GM21447 (cell line): ENCODE measurements at regions not wholly inside any gene's neighbourhood (a gene's known extent, or its start where the extent isn't known, plus 50 kb on each side); places are given as distances from the start of the nearest gene placed in this dataset.

Experiments
- ATAC-seq: cut with Tn5 transposase; IDR thresholded peaks from one replicate; pipeline ENCODE4 v1.9.1; 2021; ENCODE audit not compliant: unreplicated experiment

GRCh38 chr21:24183077-24183476 is 1424.2 kb downstream of the MRPL39 start:
- ATAC-seq: no peak

DNA sequence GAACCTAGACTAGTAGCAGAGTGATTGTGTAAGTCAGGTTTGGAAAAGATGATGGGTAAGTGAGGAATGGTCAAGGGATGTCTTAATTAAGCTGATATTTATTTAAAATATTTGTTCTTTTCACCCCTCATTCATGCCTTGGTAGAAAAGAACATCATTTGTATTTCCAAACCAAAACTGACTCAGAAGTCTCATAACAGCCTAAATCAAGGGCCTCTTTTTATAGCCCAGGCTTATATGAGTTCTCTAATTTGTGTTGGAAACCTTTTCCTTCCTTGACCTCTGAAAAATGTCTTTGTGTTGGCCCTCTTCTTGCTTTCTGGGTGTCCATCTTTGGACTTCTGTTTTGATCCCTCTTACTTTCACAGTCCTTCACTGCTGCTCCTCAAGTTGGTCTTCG is 1428.2 kb downstream of the MRPL39 start:
- no peak for ATAC-seq

DNA sequence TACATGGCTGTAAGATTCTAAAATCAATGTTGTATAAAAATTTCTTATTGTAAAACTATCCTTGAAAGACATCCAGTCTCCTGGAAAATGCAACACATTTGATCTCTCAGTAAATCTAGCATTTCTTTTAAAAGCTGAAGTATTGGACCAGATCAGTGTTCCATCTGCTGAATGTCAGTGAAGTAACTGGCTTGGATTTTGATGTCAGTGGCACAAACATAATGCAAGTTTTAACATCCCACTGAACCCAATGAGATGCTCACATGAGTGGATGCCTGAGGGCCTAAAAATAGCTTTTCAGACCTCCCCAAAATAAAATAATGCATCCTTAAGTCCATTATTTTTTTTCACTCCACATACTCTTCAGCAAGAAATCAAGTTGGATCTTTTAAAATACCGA is 1432.2 kb downstream of the MRPL39 start:
- ATAC-seq: no peak

DNA sequence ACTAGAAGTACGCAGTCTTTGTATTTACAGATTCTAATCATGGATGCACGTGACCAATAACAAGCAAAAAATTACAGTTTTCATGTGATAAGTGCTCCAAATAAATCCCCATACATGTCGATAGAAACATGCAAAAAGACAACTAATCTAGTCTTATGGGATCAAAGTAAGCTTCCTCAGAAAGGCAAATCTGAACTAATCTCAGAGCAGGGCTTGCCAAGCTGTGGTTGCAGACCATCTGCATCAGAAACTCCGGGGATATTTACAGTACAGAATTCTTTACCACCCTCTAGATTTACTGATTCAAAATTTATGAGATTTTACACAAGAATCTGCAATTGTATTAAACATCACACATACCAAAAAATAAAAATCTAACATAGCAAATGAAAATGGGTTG is 1435.5 kb downstream of the MRPL39 start:
- no peak for ATAC-seq

GRCh38 chr21:24163539-24163938 is 1443.7 kb downstream of the MRPL39 start:
- ATAC-seq: no peak

DNA sequence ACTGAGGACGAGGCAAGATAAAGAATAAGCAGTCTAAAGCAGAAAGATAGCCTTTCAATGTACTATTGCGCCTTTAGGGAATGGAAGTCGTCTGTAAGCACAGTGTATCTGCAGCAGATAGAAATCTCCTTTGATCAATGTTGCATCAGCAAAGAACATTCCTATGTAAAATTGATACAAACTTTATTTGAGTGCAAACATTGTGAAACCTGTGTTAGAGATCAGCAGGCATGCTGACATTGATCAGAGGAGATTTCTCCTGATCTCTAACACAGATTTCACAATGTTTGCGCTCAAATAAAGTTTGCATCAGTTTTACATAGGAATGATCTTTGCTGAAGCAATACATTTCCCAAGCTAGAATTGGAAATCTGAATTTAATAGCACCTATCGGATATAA is 1446.8 kb downstream of the MRPL39 start:
- no peak for ATAC-seq

GRCh38 chr21:24153137-24153536 is 1454.1 kb downstream of the MRPL39 start:
- no peak for ATAC-seq

DNA sequence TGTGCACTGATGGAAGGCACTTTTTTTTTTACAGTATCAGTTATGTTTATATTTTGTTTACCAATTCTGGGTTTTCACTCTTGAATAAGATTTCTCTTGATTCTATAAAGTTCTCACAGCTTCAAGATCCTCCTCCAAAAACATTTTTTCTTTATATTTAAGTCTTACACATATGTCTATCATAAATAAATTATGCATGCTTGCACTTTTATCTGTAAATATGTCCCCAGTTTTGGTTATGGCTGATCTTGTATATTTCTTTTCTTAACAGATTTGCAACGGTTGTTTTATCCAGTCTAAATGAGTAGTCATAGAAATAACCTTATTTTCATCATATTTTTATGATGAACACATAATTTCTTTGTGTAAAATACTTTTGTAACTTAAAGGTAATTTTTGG is 1456.5 kb downstream of the MRPL39 start:
- ATAC-seq: no peak

DNA sequence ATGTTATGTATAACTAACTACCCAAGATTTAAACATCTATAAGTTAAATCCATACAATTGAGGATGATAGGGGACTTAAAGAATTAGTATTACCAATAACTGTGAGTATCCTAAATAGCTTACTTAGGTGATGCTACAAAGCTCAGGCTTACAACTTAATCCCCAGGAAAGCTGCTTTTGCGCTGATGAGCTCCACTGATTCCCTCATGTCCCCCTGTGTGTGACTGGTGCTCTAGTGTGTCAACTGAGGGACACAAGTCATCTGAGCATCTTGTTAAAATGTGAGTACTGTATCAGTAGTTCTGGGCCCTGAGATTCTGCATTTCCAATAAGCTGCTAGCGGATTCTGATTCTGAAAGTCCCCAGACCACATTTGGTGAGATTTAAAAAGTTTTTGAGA is 1458.8 kb downstream of the MRPL39 start:
- no peak for ATAC-seq

GRCh38 chr21:24147674-24148073 is 1459.6 kb downstream of the MRPL39 start:
- ATAC-seq: no peak

DNA sequence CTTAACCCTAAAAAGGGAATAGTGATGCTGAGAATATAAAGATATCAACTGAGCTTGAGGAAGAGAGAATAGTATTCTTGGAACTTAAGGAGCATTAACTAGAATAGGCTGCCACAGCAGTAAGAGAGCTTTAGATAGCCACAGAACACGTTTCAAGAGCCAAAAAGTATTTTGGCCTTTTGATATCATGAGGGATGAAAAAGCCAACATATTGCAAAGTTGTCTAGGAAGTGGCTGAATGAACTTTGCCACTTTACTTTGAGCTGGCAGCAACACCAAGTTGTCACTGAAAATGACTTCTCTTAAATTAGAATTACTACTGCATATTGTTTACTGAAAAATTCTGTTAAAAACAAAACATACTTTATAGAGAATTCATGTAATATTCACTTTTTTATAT is 1476.2 kb downstream of the MRPL39 start:
- ATAC-seq: no peak

GRCh38 chr21:24127651-24128050 is 1479.6 kb downstream of the MRPL39 start:
- ATAC-seq: no peak

GRCh38 chr21:24123785-24124184 is 1483.5 kb downstream of the MRPL39 start:
- ATAC-seq: no peak

- no peak for ATAC-seq
Observed at GRCh38 chr21:24118738-24119459, 1488.4 kb downstream of the MRPL39 start.

DNA sequence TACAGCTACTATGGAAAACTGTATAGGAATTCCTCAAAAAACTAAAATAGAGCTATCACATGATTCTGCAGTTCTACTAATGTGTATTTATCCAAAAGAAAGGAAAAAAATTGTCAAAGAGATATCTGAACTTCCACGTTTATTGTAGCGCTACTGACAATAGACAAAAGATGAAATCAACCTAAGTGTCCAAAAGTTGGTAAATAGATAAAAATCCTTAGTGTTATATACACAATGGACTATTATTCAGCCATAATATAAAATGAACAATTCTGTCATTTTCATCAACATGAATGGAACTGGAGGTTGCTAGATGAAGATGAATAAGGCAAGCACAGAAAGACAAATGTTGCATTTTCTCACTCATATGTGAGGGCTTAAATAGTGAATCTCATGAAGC is 1492.1 kb downstream of the MRPL39 start:
- ATAC-seq: no peak

DNA sequence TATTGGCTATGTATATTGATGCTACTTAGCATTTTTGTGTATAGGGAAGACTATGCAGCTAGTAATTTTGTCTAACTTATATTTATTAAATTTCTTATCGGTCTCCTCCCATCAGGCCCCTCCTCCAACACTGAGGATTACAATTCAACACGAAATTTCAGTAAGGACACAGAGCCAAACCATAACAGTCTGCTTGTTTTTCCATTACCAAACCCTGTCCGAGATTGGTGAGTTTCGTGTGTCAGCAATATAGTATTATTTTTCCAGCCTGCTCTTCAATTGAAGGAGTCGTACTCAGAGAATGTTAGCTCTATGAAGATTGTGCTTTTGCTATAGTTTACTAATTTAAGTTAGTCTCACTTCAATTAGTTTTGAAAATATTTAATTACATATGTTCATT is 1495.3 kb downstream of the MRPL39 start:
- no peak for ATAC-seq

DNA sequence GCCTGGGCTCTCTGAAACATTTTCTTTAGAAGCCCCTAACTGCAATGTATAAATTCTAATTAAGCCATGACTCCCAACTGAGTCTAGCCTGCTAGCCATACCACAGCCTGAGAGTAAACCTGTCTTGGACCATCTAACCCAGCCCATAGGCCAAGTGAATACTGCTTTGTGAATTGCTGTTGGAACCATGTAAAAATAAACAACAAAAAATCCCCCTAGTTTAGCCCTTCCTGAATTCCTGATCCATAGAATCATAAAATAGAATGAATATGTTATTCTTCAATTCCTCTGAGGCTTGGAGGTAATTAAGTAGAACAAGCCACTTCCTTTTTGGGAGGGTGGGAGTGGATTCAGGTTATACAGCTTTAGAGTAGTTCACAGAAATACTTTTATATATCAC is 1496.4 kb downstream of the MRPL39 start:
- no peak for ATAC-seq

DNA sequence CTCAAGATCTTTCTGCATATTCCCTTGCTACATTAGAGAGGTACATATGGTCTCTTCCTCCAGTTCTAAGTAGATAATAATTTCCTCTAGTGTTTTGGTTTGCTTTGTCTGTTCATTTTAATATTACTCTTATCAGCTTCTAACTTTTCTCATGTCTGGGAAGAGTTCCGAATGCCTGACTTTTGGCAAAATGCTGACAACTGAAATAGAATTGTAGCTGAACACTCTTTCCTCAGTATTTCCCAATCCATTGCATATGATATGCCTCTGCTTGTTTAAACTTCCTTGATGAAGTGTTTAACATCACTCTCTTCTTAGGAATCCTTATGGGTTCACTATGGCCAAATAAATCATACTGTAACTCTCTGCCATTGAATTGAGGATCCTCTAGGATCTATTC is 1510.1 kb downstream of the MRPL39 start:
- ATAC-seq: no peak

GRCh38 chr21:24096651-24097050 is 1510.6 kb downstream of the MRPL39 start:
- no peak for ATAC-seq

- no peak for ATAC-seq
Observed at GRCh38 chr21:24093032-24093431, 1514.2 kb downstream of the MRPL39 start.

- ATAC-seq: no peak
Observed at GRCh38 chr21:24076179-24076578, 1531.1 kb downstream of the MRPL39 start.

DNA sequence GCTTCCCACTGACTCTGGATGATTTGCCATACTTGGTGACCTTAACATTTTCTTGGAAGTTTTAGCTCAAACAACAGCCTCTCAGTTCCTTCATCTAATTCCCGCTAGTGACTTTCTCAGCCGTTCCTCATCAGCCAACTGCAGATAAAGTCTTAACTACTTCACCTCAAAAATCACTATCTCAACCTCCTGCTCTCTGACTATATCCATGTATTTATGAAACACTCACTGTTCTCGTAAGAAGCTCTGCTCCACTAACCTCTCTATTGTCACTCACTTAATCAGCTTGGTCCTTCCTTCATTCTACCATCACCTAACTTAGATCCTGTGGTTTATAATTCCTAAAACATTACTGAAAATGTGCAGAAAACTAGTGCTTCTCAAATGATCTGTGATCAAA is 1551.6 kb downstream of the MRPL39 start:
- ATAC-seq: no peak

DNA sequence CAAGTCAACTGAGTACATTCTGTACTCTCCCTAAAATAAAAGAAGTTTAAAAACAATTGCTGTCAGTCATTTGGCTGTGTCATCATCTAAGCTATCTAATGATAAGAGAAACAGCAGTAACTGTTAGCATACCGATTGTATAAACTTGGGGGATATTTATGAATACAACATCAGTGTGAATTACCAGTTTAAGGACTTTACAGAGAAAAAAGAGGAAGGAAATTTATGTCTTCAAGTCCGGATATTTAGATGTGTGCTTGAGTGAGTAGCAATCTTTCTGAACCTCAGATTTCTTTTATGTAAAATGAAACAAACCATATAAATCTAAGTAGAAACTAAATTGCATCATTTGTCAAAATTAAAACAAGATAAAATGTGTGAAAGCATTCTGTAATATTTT is 1557.0 kb downstream of the MRPL39 start:
- no peak for ATAC-seq
